ES-I3 (cell line): ENCODE measurements at regions not wholly inside any gene's neighbourhood (a gene's known extent, or its start where the extent isn't known, plus 50 kb on each side); places are given as distances from the start of the nearest gene placed in this dataset.

ENCODE experiments used
- H3K36me3 ChIP-seq: 2 replicates; pipeline ENCODE4 v1.6.1; 2013; ENCODE audit warnings: mild to moderate bottlenecking, low read length, control low read depth, moderate library complexity; ENCODE audit not compliant: insufficient read depth
- H3K4me1 ChIP-seq: 2 replicates; pipeline ENCODE4 v1.6.1; 2013; ENCODE audit warnings: mild to moderate bottlenecking, control low read depth, low read length; ENCODE audit not compliant: insufficient read depth
- H3K9ac ChIP-seq: 2 replicates; pipeline ENCODE4 v1.6.1; 2013; ENCODE audit warnings: low read depth, mild to moderate bottlenecking, low read length, moderate library complexity
- H3K9me3 ChIP-seq: 2 replicates; pipeline ENCODE4 v1.6.1; 2013; ENCODE audit warnings: mild to moderate bottlenecking, low read length, moderate library complexity; ENCODE audit not compliant: control insufficient read depth, insufficient read depth

- Histone ChIP-seq H3K9me3 (no peaks in the 10 kb centered on the region), H3K36me3 (no peaks in the 10 kb centered on the region), H3K9ac (no peak overlapping the region), H3K4me1 (no peaks in the 10 kb centered on the region)
Observed at GRCh38 chr6:8361259-8361658, 74.1 kb downstream of the SLC35B3 start.

GRCh38 chr6:8352966-8353340, 82.4 kb downstream of the SLC35B3 start:
- Histone ChIP-seq H3K9ac (no peak overlapping the region), H3K9me3 (no peaks in the 10 kb centered on the region), H3K4me1 (no peaks in the 10 kb centered on the region), H3K36me3 (no peaks in the 10 kb centered on the region)

GRCh38 chr6:8352335-8352965, 82.9 kb downstream of the SLC35B3 start:
- no peaks in the 10 kb centered on the region; the same call in 1 of the 2 replicates for H3K9me3 ChIP-seq
- H3K36me3 ChIP-seq: no peaks in the 10 kb centered on the region
- H3K9ac ChIP-seq: no peak overlapping the region
- H3K4me1 ChIP-seq: no peaks in the 10 kb centered on the region

GRCh38 chr6:8343600-8343999, 91.7 kb downstream of the SLC35B3 start:
- H3K9me3 ChIP-seq: peaks cover 3% of the 10 kb centered on the region; the same call in 1 of the 2 replicates
- no peaks in the 10 kb centered on the region for H3K36me3 ChIP-seq
- no peak overlapping the region for H3K9ac ChIP-seq
- no peaks in the 10 kb centered on the region for H3K4me1 ChIP-seq

GRCh38 chr6:8342241-8342819, 93.0 kb downstream of the SLC35B3 start:
- Histone ChIP-seq H3K9ac (no peak overlapping the region), H3K9me3 (peaks cover 3% of the 10 kb centered on the region; the same call in 1 of the 2 replicates), H3K4me1 (no peaks in the 10 kb centered on the region), H3K36me3 (no peaks in the 10 kb centered on the region)

GRCh38 chr6:8337147-8337546, 98.2 kb downstream of the SLC35B3 start:
- Histone ChIP-seq H3K36me3 (no peaks in the 10 kb centered on the region), H3K9ac (no peak overlapping the region), H3K4me1 (no peaks in the 10 kb centered on the region; the same call in 1 of the 2 replicates), H3K9me3 (no peaks in the 10 kb centered on the region)

- H3K9me3 ChIP-seq: no peaks in the 10 kb centered on the region
- no peaks in the 10 kb centered on the region; the same call in 1 of the 2 replicates for H3K4me1 ChIP-seq
- no peaks in the 10 kb centered on the region for H3K36me3 ChIP-seq
- no peak overlapping the region for H3K9ac ChIP-seq
Observed at GRCh38 chr6:8336406-8337057, 98.8 kb downstream of the SLC35B3 start.

GRCh38 chr6:8335896-8336295, 99.4 kb downstream of the SLC35B3 start:
- no peaks in the 10 kb centered on the region; the same call in 1 of the 2 replicates for H3K4me1 ChIP-seq
- H3K9ac ChIP-seq: no peak overlapping the region
- H3K9me3 ChIP-seq: no peaks in the 10 kb centered on the region
- no peaks in the 10 kb centered on the region for H3K36me3 ChIP-seq

GRCh38 chr6:8335381-8335780, 100.0 kb downstream of the SLC35B3 start:
- no peaks in the 10 kb centered on the region for H3K9me3 ChIP-seq
- no peaks in the 10 kb centered on the region for H3K36me3 ChIP-seq

GRCh38 chr6:8334113-8334512, 101.2 kb downstream of the SLC35B3 start:
- Histone ChIP-seq H3K9me3 (no peaks in the 10 kb centered on the region), H3K4me1 (peaks cover 6% of the 10 kb centered on the region; the same call in 1 of the 2 replicates), H3K36me3 (no peaks in the 10 kb centered on the region), H3K9ac (no peak overlapping the region)

More at GRCh38 chr6:8335381-8335780, 100.0 kb downstream of the SLC35B3 start:
- Histone ChIP-seq H3K9ac (no peak overlapping the region), H3K4me1 (no peaks in the 10 kb centered on the region; the same call in 1 of the 2 replicates)

- Histone ChIP-seq H3K36me3 (no peaks in the 10 kb centered on the region), H3K4me1 (peaks cover 6% of the 10 kb centered on the region; the same call in 1 of the 2 replicates), H3K9ac (no peak overlapping the region), H3K9me3 (no peaks in the 10 kb centered on the region)
Observed at GRCh38 chr6:8329562-8329961, 105.8 kb downstream of the SLC35B3 start.

- Histone ChIP-seq H3K9me3 (no peaks in the 10 kb centered on the region), H3K9ac (no peak overlapping the region), H3K36me3 (no peaks in the 10 kb centered on the region), H3K4me1 (0 out of 2 replicates have a peak, but pooled peaks cover 6% of the 10 kb centered on the region)
Observed at GRCh38 chr6:8325743-8326142, 109.6 kb downstream of the SLC35B3 start.

GRCh38 chr6:8322659-8323058, 112.7 kb downstream of the SLC35B3 start:
- H3K36me3 ChIP-seq: no peaks in the 10 kb centered on the region
- H3K9ac ChIP-seq: no peak overlapping the region
- no peaks in the 10 kb centered on the region for H3K9me3 ChIP-seq
- no peaks in the 10 kb centered on the region for H3K4me1 ChIP-seq

- Histone ChIP-seq H3K9me3 (no peaks in the 10 kb centered on the region), H3K4me1 (no peaks in the 10 kb centered on the region), H3K36me3 (no peaks in the 10 kb centered on the region), H3K9ac (no peak overlapping the region)
Observed at GRCh38 chr6:8321671-8322404, 113.5 kb downstream of the SLC35B3 start.
